Peyer's patch (tissue), 4 donors: ENCODE measurements at regions not wholly inside any gene's neighbourhood (a gene's known extent, or its start where the extent isn't known, plus 50 kb on each side); places are given as distances from the start of the nearest gene placed in this dataset.

ENCODE experiments used
- CTCF ChIP-seq, 6 experiments: fragments of 450-650 bp in 4 of 6; fragments of 200-600 bp in 2 of 6; sonication (generic) in 1 of 6; IDR thresholded peaks; one replicate each; pipeline ENCODE4 v1.5.1; 2017 to 2019; ENCODE audit warnings: antibody characterized with exemption in 6 of 6, mild to moderate bottlenecking in 3 of 6, moderate library complexity in 1 of 6
- POLR2A ChIP-seq, 2 donors: fragments of 450-650 bp; IDR thresholded peaks; one replicate each; pipeline ENCODE4 v1.5.1; 2017; ENCODE audit warnings: antibody characterized with exemption in 2 of 2, mild to moderate bottlenecking in 2 of 2, moderate library complexity in 2 of 2

GRCh38 chr4:144514736-144515135 is 131.2 kb upstream of the HHIP start:
- TF ChIP-seq CTCF (IDR thresholded peaks at IDR 0.05) (no peak), POLR2A (IDR thresholded peaks at IDR 0.05) (no peak)
